Cardiac muscle cell (in vitro differentiated cells and primary cell): ENCODE measurements at regions not wholly inside any gene's neighbourhood (a gene's known extent, or its start where the extent isn't known, plus 50 kb on each side); places are given as distances from the start of the nearest gene placed in this dataset.
A peak's percentile ranks its signal among the peaks of the same experiment; 100 is the strongest.

ENCODE experiments used
- DNase-seq, 2 donors: peaks; one replicate each; pipeline versions ENCODE4 v3.0.0 to v3.0.0-alpha.2; 2010 to 2017; ENCODE audit warnings: low read depth in 1 of 2, low spot score in 1 of 2
- H3K27ac ChIP-seq: fragments of 200-600 bp; sonication (generic); 2 replicates; pipeline ENCODE4 v1.5.1; 2016
- H3K27me3 ChIP-seq: fragments of 200-600 bp; sonication (generic); 2 replicates; pipeline ENCODE4 v1.6.0; 2016; ENCODE audit warnings: control low read depth
- H3K36me3 ChIP-seq: fragments of 200-600 bp; sonication (generic); 2 replicates; pipeline ENCODE4 v1.5.1; 2016; ENCODE audit warnings: control low read depth
- H3K4me1 ChIP-seq: fragments of 200-600 bp; sonication (generic); 2 replicates; pipeline ENCODE4 v1.8.1; 2017; ENCODE audit warnings: low read depth, mild to moderate bottlenecking, mixed run types
- H3K4me3 ChIP-seq: fragments of 200-600 bp; sonication (generic); 2 replicates; pipeline ENCODE4 v1.5.1; 2016; ENCODE audit warnings: mild to moderate bottlenecking
- H3K9me3 ChIP-seq: fragments of 200-600 bp; sonication (generic); 2 replicates; pipeline ENCODE4 v1.5.1; 2017; ENCODE audit warnings: low read depth, mild to moderate bottlenecking, control low read depth
- TF ChIP-seq, protein P1 (sequence below): IDR thresholded peaks from 2 replicates; pipeline ENCODE4 v1.5.1; 2012; ENCODE audit warnings: low read depth, mild to moderate bottlenecking, low read length

DNA sequence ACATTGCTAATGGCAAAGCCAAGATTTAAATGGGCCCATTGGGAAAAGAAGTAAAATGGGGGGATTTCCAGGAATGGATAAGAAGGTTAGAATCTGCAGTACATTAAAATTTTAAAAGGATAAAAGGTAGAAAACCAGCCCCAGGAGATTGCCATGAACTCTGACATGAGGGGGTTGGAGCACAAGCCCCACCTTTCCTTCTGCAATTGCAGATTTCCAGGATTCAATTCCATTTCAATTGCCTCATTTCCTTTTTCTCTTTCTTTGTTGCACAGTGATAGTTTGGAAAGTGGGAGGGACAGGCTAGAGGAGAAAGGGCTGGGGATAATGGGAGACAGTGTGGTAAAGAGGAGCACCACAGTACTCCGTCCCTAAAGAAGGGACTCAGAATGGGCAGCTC lies 238.5 kb upstream of the RAB4A start:
- no peaks in the 10 kb centered on the region for H3K36me3 ChIP-seq
- no peak overlapping the region for H3K4me3 ChIP-seq
- H3K9me3 ChIP-seq = no peaks in the 10 kb centered on the region
- TF ChIP-seq, protein P1, sequence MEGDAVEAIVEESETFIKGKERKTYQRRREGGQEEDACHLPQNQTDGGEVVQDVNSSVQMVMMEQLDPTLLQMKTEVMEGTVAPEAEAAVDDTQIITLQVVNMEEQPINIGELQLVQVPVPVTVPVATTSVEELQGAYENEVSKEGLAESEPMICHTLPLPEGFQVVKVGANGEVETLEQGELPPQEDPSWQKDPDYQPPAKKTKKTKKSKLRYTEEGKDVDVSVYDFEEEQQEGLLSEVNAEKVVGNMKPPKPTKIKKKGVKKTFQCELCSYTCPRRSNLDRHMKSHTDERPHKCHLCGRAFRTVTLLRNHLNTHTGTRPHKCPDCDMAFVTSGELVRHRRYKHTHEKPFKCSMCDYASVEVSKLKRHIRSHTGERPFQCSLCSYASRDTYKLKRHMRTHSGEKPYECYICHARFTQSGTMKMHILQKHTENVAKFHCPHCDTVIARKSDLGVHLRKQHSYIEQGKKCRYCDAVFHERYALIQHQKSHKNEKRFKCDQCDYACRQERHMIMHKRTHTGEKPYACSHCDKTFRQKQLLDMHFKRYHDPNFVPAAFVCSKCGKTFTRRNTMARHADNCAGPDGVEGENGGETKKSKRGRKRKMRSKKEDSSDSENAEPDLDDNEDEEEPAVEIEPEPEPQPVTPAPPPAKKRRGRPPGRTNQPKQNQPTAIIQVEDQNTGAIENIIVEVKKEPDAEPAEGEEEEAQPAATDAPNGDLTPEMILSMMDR = no peak
- DNase-seq = peak in 1 of 2 donors; percentile 60
- no peak overlapping the region for H3K27ac ChIP-seq
- H3K27me3 ChIP-seq = peaks cover 27% of the 10 kb centered on the region
- H3K4me1 ChIP-seq = peaks cover 2% of the 10 kb centered on the region

DNA sequence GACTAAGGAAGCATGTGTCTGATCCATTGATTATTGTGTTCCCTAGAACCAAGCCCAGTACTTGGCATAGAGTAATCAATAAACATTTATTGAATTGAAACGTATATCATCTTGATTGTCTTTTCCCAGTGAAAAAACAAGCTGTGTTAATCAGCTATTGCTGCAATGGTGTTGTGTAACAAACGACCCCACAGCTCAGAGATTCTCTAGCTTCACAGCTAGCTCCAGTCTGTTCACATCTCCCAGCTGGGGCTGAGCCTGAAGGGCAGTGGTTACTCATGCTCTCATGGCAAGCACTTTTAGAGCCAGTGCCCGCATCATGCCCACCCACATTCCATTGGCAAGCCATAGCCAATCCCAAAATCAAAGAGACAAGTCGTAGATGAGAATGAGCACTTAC lies 237.4 kb upstream of the RAB4A start:
- Histone ChIP-seq H3K4me3 (no peak overlapping the region), H3K27ac (no peak overlapping the region), H3K36me3 (no peaks in the 10 kb centered on the region), H3K4me1 (peaks cover 2% of the 10 kb centered on the region), H3K27me3 (peaks cover 23% of the 10 kb centered on the region), H3K9me3 (no peaks in the 10 kb centered on the region)
- DNase-seq = no peak
- TF ChIP-seq, protein P1 = no peak

DNA sequence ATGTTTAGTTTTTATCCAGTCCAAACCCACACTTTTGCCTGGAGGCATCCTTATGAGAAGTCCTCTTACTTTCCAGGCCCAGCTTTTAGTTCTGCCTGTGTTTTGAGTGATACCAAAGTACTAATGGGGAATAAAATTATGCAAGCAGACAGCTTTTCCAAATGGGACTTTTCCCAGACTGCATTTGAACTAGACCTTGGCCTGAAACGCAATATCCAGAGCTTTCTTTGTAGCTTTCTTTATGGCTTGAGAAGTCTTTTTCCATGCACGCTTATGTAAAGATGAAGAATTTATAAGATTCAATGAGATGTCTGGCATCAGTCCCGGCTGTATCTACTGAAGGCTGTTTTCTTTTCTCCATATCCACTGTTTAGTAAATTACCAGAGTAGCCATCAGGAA lies 236.6 kb upstream of the RAB4A start:
- H3K27ac ChIP-seq = no peak overlapping the region
- H3K4me1 ChIP-seq = peaks cover 2% of the 10 kb centered on the region
- no peaks in the 10 kb centered on the region for H3K36me3 ChIP-seq
- TF ChIP-seq, protein P1 = no peak
- H3K27me3 ChIP-seq = peaks cover 23% of the 10 kb centered on the region
- no peak for DNase-seq
- H3K4me3 ChIP-seq = no peak overlapping the region
- no peaks in the 10 kb centered on the region for H3K9me3 ChIP-seq

DNA sequence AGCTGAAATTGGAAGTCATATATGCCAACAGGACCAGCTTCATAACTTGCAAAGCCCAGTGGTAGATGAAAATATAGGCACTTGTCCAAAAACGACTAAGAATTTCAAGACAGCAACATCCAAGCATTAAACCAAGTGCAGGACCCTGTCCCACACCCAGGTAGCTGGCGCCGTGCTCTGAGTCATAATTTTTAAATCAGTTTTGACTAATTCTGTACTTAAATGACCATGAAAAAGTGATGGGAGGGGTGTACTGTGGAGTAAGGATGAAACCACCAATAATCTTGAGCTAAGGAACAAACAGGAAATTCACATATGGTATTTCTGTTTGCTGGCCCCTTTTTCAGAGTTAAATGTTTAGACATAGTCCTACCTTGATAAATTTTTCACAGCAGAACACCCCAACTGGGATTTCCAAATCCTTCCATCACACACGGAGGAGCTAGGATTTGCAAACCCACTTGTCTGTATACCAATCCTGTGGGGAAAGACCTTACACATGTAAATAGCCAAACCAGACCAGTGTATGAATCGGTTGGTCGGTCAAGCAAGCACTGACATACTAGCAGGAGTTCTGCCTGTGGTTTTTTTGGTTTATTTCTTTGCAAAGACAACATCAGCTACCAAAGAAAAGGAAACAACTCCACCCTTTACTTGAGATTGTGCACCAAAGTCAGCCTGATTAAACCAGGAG lies 235.7 kb upstream of the RAB4A start:
- Histone ChIP-seq H3K36me3 (no peaks in the 10 kb centered on the region), H3K9me3 (no peaks in the 10 kb centered on the region), H3K4me3 (no peak overlapping the region), H3K27ac (no peak overlapping the region), H3K4me1 (peaks cover 2% of the 10 kb centered on the region), H3K27me3 (peaks cover 23% of the 10 kb centered on the region)
- DNase-seq = no peak
- TF ChIP-seq, protein P1 = no peak

DNA sequence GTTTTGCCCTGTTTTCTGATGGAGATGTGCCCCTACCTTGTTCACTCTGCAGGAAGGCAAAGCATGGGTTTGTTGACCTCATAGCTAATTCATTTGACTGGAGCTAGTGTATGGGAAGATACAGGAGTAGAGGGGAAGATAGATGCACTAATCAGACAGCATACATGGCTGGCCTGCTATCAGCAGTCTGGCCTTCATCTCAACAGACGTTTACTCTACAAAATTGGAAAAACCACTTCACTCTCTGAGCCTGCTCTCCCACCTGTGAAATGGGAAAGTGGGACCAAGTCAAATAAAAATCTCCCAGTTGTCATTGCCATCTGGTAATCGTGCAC lies 235.2 kb upstream of the RAB4A start:
- Histone ChIP-seq H3K27me3 (peaks cover 23% of the 10 kb centered on the region), H3K9me3 (no peaks in the 10 kb centered on the region), H3K36me3 (no peaks in the 10 kb centered on the region), H3K4me1 (peaks cover 2% of the 10 kb centered on the region), H3K4me3 (no peak overlapping the region), H3K27ac (no peak overlapping the region)
- TF ChIP-seq, protein P1 = no peak
- DNase-seq = no peak
